RWPE2 (cell line): ENCODE measurements at regions not wholly inside any gene's neighbourhood (a gene's known extent, or its start where the extent isn't known, plus 50 kb on each side); places are given as distances from the start of the nearest gene placed in this dataset.
A peak's percentile ranks its signal among the peaks of the same experiment; 100 is the strongest.

Source experiments
- ATAC-seq: fragments of 200-7000 bp; cut with Tn5 transposase; 3 replicates; pipeline ENCODE4 v1.9.1; 2021; ENCODE audit warnings: low read depth
- DNase-seq: peaks from one replicate; pipeline ENCODE4 v3.0.0-alpha.2; 2020; ENCODE audit warnings: low spot score
- H3K27ac ChIP-seq: fragments of 450-650 bp; 2 replicates; pipeline ENCODE4 v1.5.1; 2017; ENCODE audit warnings: mild to moderate bottlenecking; ENCODE audit not compliant: poor library complexity, severe bottlenecking
- H3K27me3 ChIP-seq: fragments of 250-450 bp; sonication (Bioruptor Pico); 2 replicates; pipeline ENCODE4 v1.5.1; 2021; ENCODE audit warnings: mild to moderate bottlenecking, moderate library complexity; ENCODE audit not compliant: insufficient read depth, poor library complexity, severe bottlenecking
- H3K36me3 ChIP-seq: fragments of 250-450 bp; sonication (Bioruptor Pico); 2 replicates; pipeline ENCODE4 v1.5.1; 2020; ENCODE audit warnings: low read depth, mild to moderate bottlenecking, moderate library complexity
- H3K4me1 ChIP-seq: fragments of 250-450 bp; sonication (Bioruptor Pico); 2 replicates; pipeline ENCODE4 v1.5.1; 2021; ENCODE audit warnings: mild to moderate bottlenecking, moderate library complexity; ENCODE audit not compliant: insufficient read depth, poor library complexity, severe bottlenecking
- H3K4me3 ChIP-seq: fragments of 250-450 bp; sonication (Bioruptor Pico); 2 replicates; pipeline ENCODE4 v1.5.1; 2021; ENCODE audit warnings: mild to moderate bottlenecking, moderate library complexity; ENCODE audit not compliant: severe bottlenecking
- H3K9me3 ChIP-seq: fragments of 250-450 bp; sonication (Bioruptor Pico); 2 replicates; pipeline ENCODE4 v1.5.1; 2021; ENCODE audit warnings: mild to moderate bottlenecking, moderate library complexity; ENCODE audit not compliant: severe bottlenecking
- CTCF ChIP-seq: fragments of 450-650 bp; IDR thresholded peaks from one replicate; pipeline ENCODE4 v1.5.1; 2017; ENCODE audit warnings: mild to moderate bottlenecking, moderate library complexity; ENCODE audit not compliant: poor library complexity, severe bottlenecking

GRCh38 chr6:6494677-6495076, 93.8 kb upstream of the LY86 start:
- ATAC-seq (peak; percentile 70), DNase-seq (no peak)
- peak; percentile 57 for TF ChIP-seq CTCF
- Histone ChIP-seq H3K36me3 (no peaks in the 10 kb centered on the region), H3K9me3 (no peaks in the 10 kb centered on the region), H3K27ac (no peak overlapping the region), H3K4me3 (no peak overlapping the region), H3K4me1 (no peaks in the 10 kb centered on the region), H3K27me3 (no peaks in the 10 kb centered on the region)

- no peak for ATAC-seq
- Histone ChIP-seq H3K9me3 (no peaks in the 10 kb centered on the region), H3K27ac (no peak overlapping the region), H3K36me3 (no peaks in the 10 kb centered on the region), H3K4me1 (no peaks in the 10 kb centered on the region), H3K27me3 (no peaks in the 10 kb centered on the region), H3K4me3 (no peak overlapping the region)
- no peak for DNase-seq
- TF ChIP-seq CTCF, result no peak
Measured at GRCh38 chr6:6495851-6496250, 92.7 kb upstream of the LY86 start.

GRCh38 chr6:6497541-6497940, 91.0 kb upstream of the LY86 start:
- Histone ChIP-seq H3K36me3 (no peaks in the 10 kb centered on the region), H3K4me1 (no peaks in the 10 kb centered on the region), H3K4me3 (no peak overlapping the region), H3K27ac (no peak overlapping the region), H3K9me3 (no peaks in the 10 kb centered on the region), H3K27me3 (no peaks in the 10 kb centered on the region)
- ATAC-seq (no peak), DNase-seq (no peak)
- no peak for TF ChIP-seq CTCF

GRCh38 chr6:6497976-6498375, 90.5 kb upstream of the LY86 start:
- DNase-seq, result no peak
- Histone ChIP-seq H3K27ac (no peak overlapping the region), H3K9me3 (no peaks in the 10 kb centered on the region), H3K4me3 (no peak overlapping the region), H3K36me3 (no peaks in the 10 kb centered on the region), H3K4me1 (no peaks in the 10 kb centered on the region), H3K27me3 (no peaks in the 10 kb centered on the region)
- TF ChIP-seq CTCF, result no peak
- ATAC-seq, result no peak

GRCh38 chr6:6503191-6503590, 85.3 kb upstream of the LY86 start:
- Histone ChIP-seq H3K27ac (no peak overlapping the region), H3K36me3 (no peaks in the 10 kb centered on the region), H3K9me3 (no peaks in the 10 kb centered on the region), H3K4me1 (no peaks in the 10 kb centered on the region), H3K27me3 (peaks cover 9% of the 10 kb centered on the region), H3K4me3 (no peak overlapping the region)
- TF ChIP-seq CTCF, result no peak
- ATAC-seq (no peak), DNase-seq (no peak)
